ENCODE measurements at regions not wholly inside any gene's neighbourhood (a gene's known extent, or its start where the extent isn't known, plus 50 kb on each side); places are given as distances from the start of the nearest gene placed in this dataset.
A peak's percentile ranks its signal among the peaks of the same experiment; 100 is the strongest.

DNA sequence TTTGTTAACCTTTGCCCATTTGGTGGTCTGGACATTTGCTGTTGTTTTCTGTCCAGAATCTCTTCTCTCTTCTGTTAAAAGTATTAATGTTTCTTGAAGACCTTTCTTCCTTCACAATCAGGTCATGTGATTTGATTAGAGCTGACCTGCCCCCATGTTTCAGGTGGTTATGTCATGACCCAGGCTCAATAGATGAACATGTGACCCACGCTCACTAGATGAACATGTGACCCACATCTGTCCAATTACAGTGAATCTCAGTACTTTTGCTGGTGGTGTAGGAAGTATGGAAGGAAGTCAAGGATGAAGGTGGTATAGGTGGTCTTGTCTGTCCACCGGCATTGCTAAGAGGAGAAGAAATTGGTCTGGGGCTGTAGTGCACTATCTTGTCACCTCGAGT, 289.1 kb upstream of the JAG1 start:
- DNase-seq (ENCODE audit: low read depth) = no peak
- no peak overlapping the region for H3K4me3 ChIP-seq (replicated peaks; ENCODE audit: low read depth, low read length)
- TF ChIP-seq CTCF (IDR thresholded peaks at IDR 0.05; ENCODE audit: low read length, missing control alignments) = no peak

DNA sequence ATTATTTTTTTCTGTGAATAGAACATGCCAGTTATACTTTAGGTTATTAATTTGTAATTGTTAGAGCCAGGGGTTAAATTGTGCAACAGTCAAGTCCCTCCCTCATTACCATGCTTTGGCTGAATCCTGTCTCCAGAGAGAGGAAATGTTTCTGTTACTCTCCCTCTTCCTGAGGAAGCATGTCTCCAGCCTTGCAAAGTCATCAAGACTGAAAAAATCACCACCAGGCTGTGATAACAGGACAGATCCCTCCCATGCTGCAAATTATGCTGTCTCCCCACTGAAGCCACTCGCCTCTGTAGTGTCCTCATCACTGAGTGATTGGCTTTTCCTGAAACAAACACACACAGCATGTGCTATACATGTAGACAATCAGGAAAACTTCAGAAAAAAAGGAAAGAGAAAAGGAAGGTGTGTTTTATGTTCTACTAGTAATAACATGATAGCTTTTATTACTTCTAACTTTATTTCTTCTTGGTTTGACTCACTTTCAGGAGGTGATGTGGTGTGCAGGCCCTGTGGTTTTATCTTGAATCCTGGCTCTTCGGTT, 290.0 kb upstream of the JAG1 start:
- peak; percentile 84 for DNase-seq (ENCODE audit: low read depth)
- no peak for TF ChIP-seq CTCF (IDR thresholded peaks at IDR 0.05; ENCODE audit: low read length, missing control alignments)
- no peak overlapping the region for H3K4me3 ChIP-seq (replicated peaks; ENCODE audit: low read depth, low read length)

DNA sequence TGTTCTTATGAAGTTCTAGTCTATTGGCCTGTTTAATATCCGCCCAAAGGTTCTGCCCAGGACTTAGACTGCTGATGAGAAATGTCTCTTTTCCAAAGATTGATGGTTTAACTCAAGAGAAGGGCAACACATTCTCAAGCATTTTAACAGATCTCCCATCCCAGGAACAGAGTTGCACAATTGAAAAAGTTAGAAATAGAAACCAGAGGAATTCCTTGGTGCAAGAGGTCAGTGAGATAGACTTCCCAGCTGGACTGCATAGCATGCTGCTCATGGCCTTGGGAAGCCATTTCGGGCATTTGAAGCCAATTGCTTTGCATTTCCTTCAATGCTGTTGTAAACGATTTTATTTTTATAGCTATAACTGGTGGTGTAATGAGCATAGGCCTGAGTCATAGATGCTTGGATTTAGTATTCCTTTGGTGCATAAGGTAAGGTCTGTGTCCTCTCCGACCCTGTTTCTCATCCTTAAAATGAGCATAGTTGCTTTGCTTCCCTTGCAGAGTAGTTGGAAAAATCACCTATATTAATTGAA, 292.2 kb upstream of the JAG1 start:
- H3K4me3 ChIP-seq (replicated peaks; ENCODE audit: low read depth, low read length) = no peak overlapping the region
- no peak for TF ChIP-seq CTCF (IDR thresholded peaks at IDR 0.05; ENCODE audit: low read length, missing control alignments)
- DNase-seq (ENCODE audit: low read depth) = peak; percentile 73

DNA sequence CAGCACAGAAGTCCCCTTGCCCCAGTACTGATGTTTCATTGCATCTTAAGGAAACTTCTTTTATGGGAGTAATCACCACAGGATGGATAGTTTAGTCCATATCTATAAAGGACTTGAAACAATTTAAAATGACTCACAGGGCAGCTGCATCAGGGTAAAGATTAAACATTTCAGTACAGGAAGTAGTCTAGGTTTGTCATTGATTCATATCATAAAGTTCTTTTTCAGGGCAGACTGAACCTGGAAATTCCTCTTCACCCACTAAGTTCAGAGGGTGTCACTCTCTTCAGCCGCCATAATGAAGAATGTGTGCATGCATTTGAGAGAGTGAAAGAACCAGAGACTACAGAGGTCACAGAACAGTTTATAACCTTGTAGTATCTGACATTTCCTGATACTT, 296.3 kb upstream of the JAG1 start:
- no peak overlapping the region for H3K4me3 ChIP-seq (replicated peaks; ENCODE audit: low read depth, low read length)
- peak; percentile 39 for DNase-seq (ENCODE audit: low read depth)
- TF ChIP-seq CTCF (IDR thresholded peaks at IDR 0.05; ENCODE audit: low read length, missing control alignments) = no peak

GRCh38 chr20:10971096-10971495, 297.3 kb upstream of the JAG1 start:
- no peak for TF ChIP-seq CTCF (IDR thresholded peaks at IDR 0.05; ENCODE audit: low read length, missing control alignments)
- H3K4me3 ChIP-seq (replicated peaks; ENCODE audit: low read depth, low read length) = no peak overlapping the region
- DNase-seq (ENCODE audit: low read depth) = no peak

- TF ChIP-seq CTCF (IDR thresholded peaks at IDR 0.05; ENCODE audit: low read length, missing control alignments) = peak; percentile 3
- H3K4me3 ChIP-seq (replicated peaks; ENCODE audit: low read depth, low read length) = no peak overlapping the region
- no peak for DNase-seq (ENCODE audit: low read depth)
Measured at GRCh38 chr20:10972219-10972860, 298.5 kb upstream of the JAG1 start.

DNA sequence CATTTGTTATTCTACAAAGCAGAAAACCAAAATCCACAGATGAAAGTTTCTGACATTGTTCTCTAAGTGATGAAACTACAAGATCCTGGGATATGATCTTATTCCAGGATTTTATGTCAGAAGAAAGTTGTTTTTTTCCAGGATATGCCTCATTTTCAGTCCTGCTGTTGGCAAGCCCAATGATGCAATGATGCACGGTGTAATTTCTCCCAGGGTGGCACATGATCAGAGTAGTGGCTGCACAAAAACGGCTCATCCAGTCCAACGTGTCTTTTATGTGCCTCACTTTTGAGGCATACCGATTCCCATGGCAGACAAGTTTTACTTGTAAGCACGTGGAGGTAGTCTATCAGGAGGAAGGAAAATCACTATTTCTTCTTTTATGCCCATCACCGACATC, 302.3 kb upstream of the JAG1 start:
- no peak for TF ChIP-seq CTCF (IDR thresholded peaks at IDR 0.05; ENCODE audit: low read length, missing control alignments)
- DNase-seq (ENCODE audit: low read depth) = no peak
- H3K4me3 ChIP-seq (replicated peaks; ENCODE audit: low read depth, low read length) = no peak overlapping the region

Data from fibroblast of pulmonary artery (primary cell).